ENCODE measurements at regions not wholly inside any gene's neighbourhood (a gene's known extent, or its start where the extent isn't known, plus 50 kb on each side); places are given as distances from the start of the nearest gene placed in this dataset.

- H3K27ac ChIP-seq, result peak overlapping the region in 1 of 21 experiments; percentile 3
- no peak overlapping the region for H3K4me3 ChIP-seq
These were observed 93.3 kb upstream of the UBL3 start for GRCh38 chr13:29943686-29944085.

GRCh38 chr13:29943273-29943672 lies 92.9 kb upstream of the UBL3 start:
- Histone ChIP-seq H3K4me3 (no peak overlapping the region), H3K27ac (no peak overlapping the region)

GRCh38 chr13:29940715-29941114 lies 90.3 kb upstream of the UBL3 start:
- H3K27ac ChIP-seq, result no peak overlapping the region
- no peak overlapping the region for H3K4me3 ChIP-seq

- Histone ChIP-seq H3K4me3 (no peak overlapping the region), H3K27ac (peak overlapping the region in 1 of 21 experiments; percentile 63)
These were observed 88.7 kb upstream of the UBL3 start for GRCh38 chr13:29939158-29939557.

- Histone ChIP-seq H3K27ac (peak overlapping the region in 5 of 21 experiments; percentile 25 to 63 (median 34)), H3K4me3 (no peak overlapping the region)
These were observed 87.4 kb upstream of the UBL3 start for GRCh38 chr13:29937841-29938240.

- Histone ChIP-seq H3K27ac (peak overlapping the region in 6 of 21 experiments; percentile 4 to 84 (median 38)), H3K4me3 (no peak overlapping the region)
These were observed 87.0 kb upstream of the UBL3 start for GRCh38 chr13:29937379-29937778.

GRCh38 chr13:29936956-29937355 lies 86.5 kb upstream of the UBL3 start:
- no peak overlapping the region for H3K4me3 ChIP-seq
- H3K27ac ChIP-seq, result peak overlapping the region in 6 of 21 experiments; percentile 4 to 84 (median 65)

GRCh38 chr13:29936051-29936813 lies 85.8 kb upstream of the UBL3 start:
- Histone ChIP-seq H3K27ac (peak overlapping the region in 7 of 21 experiments; percentile 7 to 84 (median 61)), H3K4me3 (peak overlapping the region in 1 of 7 experiments; percentile 4)

GRCh38 chr13:29935309-29935981 lies 85.0 kb upstream of the UBL3 start:
- Histone ChIP-seq H3K4me3 (peak overlapping the region in 1 of 7 experiments; percentile 4), H3K27ac (peak overlapping the region in 6 of 21 experiments; percentile 7 to 84 (median 66))

- peak overlapping the region in 4 of 21 experiments; percentile 60 to 84 (median 72) for H3K27ac ChIP-seq
- H3K4me3 ChIP-seq, result no peak overlapping the region
These were observed 84.3 kb upstream of the UBL3 start for GRCh38 chr13:29934531-29935308.

- H3K4me3 ChIP-seq, result no peak overlapping the region
These were observed 83.0 kb upstream of the UBL3 start for GRCh38 chr13:29933401-29933800.

GRCh38 chr13:29931696-29932095 lies 81.3 kb upstream of the UBL3 start:
- no peak overlapping the region for H3K27ac ChIP-seq
- no peak overlapping the region for H3K4me3 ChIP-seq

More at GRCh38 chr13:29933401-29933800, 83.0 kb upstream of the UBL3 start:
- H3K27ac ChIP-seq, result no peak overlapping the region

GRCh38 chr13:29929062-29929847 lies 78.8 kb upstream of the UBL3 start:
- H3K27ac ChIP-seq, result no peak overlapping the region
- no peak overlapping the region for H3K4me3 ChIP-seq

GRCh38 chr13:29926098-29926476 lies 75.7 kb upstream of the UBL3 start:
- H3K27ac ChIP-seq, result peak overlapping the region in 7 of 21 experiments; percentile 2 to 63 (median 27)

GRCh38 chr13:29925457-29926097 lies 75.2 kb upstream of the UBL3 start:
- peak overlapping the region in 11 of 21 experiments; percentile 2 to 74 (median 59) for H3K27ac ChIP-seq

More at GRCh38 chr13:29926098-29926476, 75.7 kb upstream of the UBL3 start:
- no peak overlapping the region for H3K4me3 ChIP-seq

GRCh38 chr13:29924482-29925350 lies 74.3 kb upstream of the UBL3 start:
- no peak overlapping the region for H3K4me3 ChIP-seq
- H3K27ac ChIP-seq, result peak overlapping the region in 17 of 21 experiments; percentile 31 to 74 (median 59)

More at GRCh38 chr13:29925457-29926097, 75.2 kb upstream of the UBL3 start:
- no peak overlapping the region for H3K4me3 ChIP-seq

GRCh38 chr13:29923554-29924481 lies 73.4 kb upstream of the UBL3 start:
- no peak overlapping the region for H3K4me3 ChIP-seq
- peak overlapping the region in 19 of 21 experiments; percentile 31 to 75 (median 56) for H3K27ac ChIP-seq

Measured in skin epidermis (tissue), 12 donors.